Hepatocyte (in vitro differentiated cells): ENCODE measurements at regions not wholly inside any gene's neighbourhood (a gene's known extent, or its start where the extent isn't known, plus 50 kb on each side); places are given as distances from the start of the nearest gene placed in this dataset.

Source experiments
- DNase-seq: peaks from one replicate; pipeline ENCODE4 v3.0.0-alpha.2; 2016; ENCODE audit warnings: low spot score
- H2AFZ ChIP-seq: fragments of 200-600 bp; sonication (generic); 2 replicates; pipeline ENCODE4 v1.6.0; 2016; ENCODE audit warnings: antibody characterized with exemption, mild to moderate bottlenecking
- H3K27ac ChIP-seq: fragments of 200-600 bp; sonication (generic); 2 replicates; pipeline ENCODE4 v1.5.1; 2016; ENCODE audit warnings: mild to moderate bottlenecking
- H3K27me3 ChIP-seq: fragments of 200-600 bp; sonication (generic); 2 replicates; pipeline ENCODE4 v1.6.1; 2016
- H3K36me3 ChIP-seq: fragments of 200-600 bp; sonication (generic); replicated peaks from 2 replicates; pipeline ENCODE4 v1.5.1; 2016; ENCODE audit warnings: low read depth; ENCODE audit not compliant: insufficient read depth
- H3K4me1 ChIP-seq: fragments of 200-600 bp; sonication (generic); 2 replicates; pipeline ENCODE4 v1.5.1; 2016; ENCODE audit warnings: mild to moderate bottlenecking, moderate library complexity; ENCODE audit not compliant: insufficient read depth
- H3K4me2 ChIP-seq: fragments of 200-600 bp; sonication (generic); 2 replicates; pipeline ENCODE4 v1.6.0; 2016
- H3K4me3 ChIP-seq: fragments of 200-600 bp; sonication (generic); 2 replicates; pipeline ENCODE4 v1.5.1; 2016; ENCODE audit warnings: mild to moderate bottlenecking
- H3K79me2 ChIP-seq: fragments of 200-600 bp; sonication (generic); 2 replicates; pipeline ENCODE4 v1.6.0; 2017; ENCODE audit warnings: mild to moderate bottlenecking
- H3K9me2 ChIP-seq: fragments of 200-600 bp; sonication (generic); replicated peaks from 2 replicates; pipeline ENCODE4 v1.6.0; 2017; ENCODE audit warnings: mild to moderate bottlenecking; ENCODE audit not compliant: insufficient read depth
- H3K9me3 ChIP-seq: fragments of 200-600 bp; sonication (generic); 2 replicates; pipeline ENCODE4 v1.5.1; 2016; ENCODE audit warnings: low read depth, mild to moderate bottlenecking
- H4K20me1 ChIP-seq: fragments of 200-600 bp; sonication (generic); 2 replicates; pipeline ENCODE4 v1.6.0; 2016; ENCODE audit warnings: mild to moderate bottlenecking; ENCODE audit not compliant: insufficient read depth, poor library complexity, severe bottlenecking
- EZH2 ChIP-seq: fragments of 200-600 bp; sonication (generic); IDR thresholded peaks from 2 replicates; pipeline ENCODE4 v1.6.1; 2016; ENCODE audit warnings: antibody characterized with exemption, mild to moderate bottlenecking, borderline replicate concordance
- EZH2phosphoT487 ChIP-seq: fragments of 200-600 bp; sonication (generic); IDR thresholded peaks from one replicate; pipeline ENCODE4 v1.6.1; 2018; ENCODE audit warnings: antibody characterized with exemption, mild to moderate bottlenecking, low read depth, moderate library complexity; ENCODE audit not compliant: unreplicated experiment, severe bottlenecking
- WGBS: methylation state at CpG from one replicate; pipeline ENCODE4 v1.1.6; 2016; ENCODE audit warnings: low lambda C conversion rate; ENCODE audit errors: missing lambda C conversion rate; 5-methylcytosine and 5-hydroxymethylcytosine counted together
- TF ChIP-seq, protein P1 (sequence below): fragments of 200-600 bp; sonication (generic); IDR thresholded peaks from 2 replicates; pipeline ENCODE4 v1.5.1; 2016; ENCODE audit warnings: antibody characterized with exemption, mild to moderate bottlenecking; ENCODE audit not compliant: poor library complexity

DNA sequence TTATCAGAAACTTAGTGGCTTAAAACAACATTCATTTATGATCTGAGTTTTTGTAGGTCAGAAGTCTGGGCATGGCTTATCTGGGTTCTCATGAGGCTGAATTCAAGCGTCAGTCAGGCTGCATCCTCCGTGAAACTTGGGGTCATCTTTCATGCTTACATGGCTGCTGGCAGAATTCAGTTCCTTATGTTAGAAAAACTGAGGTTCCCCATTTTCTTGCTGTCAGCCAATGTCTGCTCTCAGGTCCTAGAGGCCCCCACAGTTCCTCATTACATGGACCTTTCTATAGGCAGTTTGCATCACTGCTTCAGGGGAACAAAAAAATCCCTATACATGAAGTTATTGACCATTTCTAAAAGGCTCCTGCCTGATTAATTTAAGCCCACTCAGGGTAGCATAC, 83.8 kb upstream of the NMUR2 start:
- no peaks in the 10 kb centered on the region for H3K79me2 ChIP-seq
- DNase-seq, result no peak
- no peak overlapping the region for H3K27ac ChIP-seq
- H3K4me2 ChIP-seq, result no peak overlapping the region
- TF ChIP-seq EZH2 (no peak), EZH2phosphoT487 (no peak)
- TF ChIP-seq, protein P1, sequence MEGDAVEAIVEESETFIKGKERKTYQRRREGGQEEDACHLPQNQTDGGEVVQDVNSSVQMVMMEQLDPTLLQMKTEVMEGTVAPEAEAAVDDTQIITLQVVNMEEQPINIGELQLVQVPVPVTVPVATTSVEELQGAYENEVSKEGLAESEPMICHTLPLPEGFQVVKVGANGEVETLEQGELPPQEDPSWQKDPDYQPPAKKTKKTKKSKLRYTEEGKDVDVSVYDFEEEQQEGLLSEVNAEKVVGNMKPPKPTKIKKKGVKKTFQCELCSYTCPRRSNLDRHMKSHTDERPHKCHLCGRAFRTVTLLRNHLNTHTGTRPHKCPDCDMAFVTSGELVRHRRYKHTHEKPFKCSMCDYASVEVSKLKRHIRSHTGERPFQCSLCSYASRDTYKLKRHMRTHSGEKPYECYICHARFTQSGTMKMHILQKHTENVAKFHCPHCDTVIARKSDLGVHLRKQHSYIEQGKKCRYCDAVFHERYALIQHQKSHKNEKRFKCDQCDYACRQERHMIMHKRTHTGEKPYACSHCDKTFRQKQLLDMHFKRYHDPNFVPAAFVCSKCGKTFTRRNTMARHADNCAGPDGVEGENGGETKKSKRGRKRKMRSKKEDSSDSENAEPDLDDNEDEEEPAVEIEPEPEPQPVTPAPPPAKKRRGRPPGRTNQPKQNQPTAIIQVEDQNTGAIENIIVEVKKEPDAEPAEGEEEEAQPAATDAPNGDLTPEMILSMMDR, result no peak
- 82% methylated on average over 2 of the region's 2 CpGs for WGBS
- H2AFZ ChIP-seq, result no peak overlapping the region
- H3K4me3 ChIP-seq, result no peak overlapping the region
- no peaks in the 10 kb centered on the region for H3K36me3 ChIP-seq
- H3K9me3 ChIP-seq, result no peaks in the 10 kb centered on the region
- no peaks in the 10 kb centered on the region for H3K9me2 ChIP-seq
- H3K4me1 ChIP-seq, result no peaks in the 10 kb centered on the region
- H3K27me3 ChIP-seq, result no peaks in the 10 kb centered on the region
- no peaks in the 10 kb centered on the region for H4K20me1 ChIP-seq

DNA sequence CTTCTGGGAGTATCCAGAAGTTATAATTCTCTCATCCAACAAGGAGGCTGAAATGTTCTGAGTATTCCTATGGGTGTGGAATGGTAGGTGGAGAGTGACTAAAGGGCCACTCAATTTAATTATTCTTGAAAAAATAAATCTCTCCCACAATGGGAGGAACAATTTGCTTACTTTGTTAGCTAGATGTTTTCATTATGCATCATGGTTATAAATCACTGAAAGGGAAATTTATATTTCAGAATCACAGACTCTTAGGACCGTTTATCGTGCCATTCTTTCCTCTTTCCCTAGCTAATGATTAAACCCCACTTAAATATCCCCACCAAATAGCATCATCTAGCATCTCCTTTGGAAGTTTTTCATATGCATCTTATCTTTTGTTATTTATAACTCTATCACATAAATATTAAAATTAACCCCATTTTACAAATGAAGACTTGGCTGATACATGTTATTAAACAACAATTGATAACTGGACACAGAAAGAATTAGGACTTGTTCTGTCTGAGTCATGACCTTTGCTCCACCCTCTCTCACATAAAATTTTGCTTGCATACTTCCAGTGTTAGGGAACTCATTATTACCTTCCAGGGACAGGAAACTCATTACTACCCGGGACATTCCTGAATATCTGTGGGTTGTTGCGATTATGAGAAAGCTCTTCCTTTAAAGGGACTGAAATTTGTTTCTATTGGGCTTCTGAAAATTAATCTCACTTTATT, 94.9 kb upstream of the NMUR2 start:
- no peaks in the 10 kb centered on the region for H3K9me2 ChIP-seq
- no peaks in the 10 kb centered on the region for H3K27me3 ChIP-seq
- H3K27ac ChIP-seq, result no peak overlapping the region
- no peaks in the 10 kb centered on the region for H3K79me2 ChIP-seq
- 60% methylated on average over 4 of the region's 4 CpGs for WGBS
- no peak overlapping the region for H2AFZ ChIP-seq
- TF ChIP-seq EZH2phosphoT487 (no peak), EZH2 (no peak)
- TF ChIP-seq, protein P1, result no peak
- H3K36me3 ChIP-seq, result no peaks in the 10 kb centered on the region
- H3K4me2 ChIP-seq, result no peak overlapping the region
- no peaks in the 10 kb centered on the region for H4K20me1 ChIP-seq
- no peaks in the 10 kb centered on the region for H3K4me1 ChIP-seq
- no peaks in the 10 kb centered on the region for H3K9me3 ChIP-seq
- no peak for DNase-seq
- H3K4me3 ChIP-seq, result no peak overlapping the region

DNA sequence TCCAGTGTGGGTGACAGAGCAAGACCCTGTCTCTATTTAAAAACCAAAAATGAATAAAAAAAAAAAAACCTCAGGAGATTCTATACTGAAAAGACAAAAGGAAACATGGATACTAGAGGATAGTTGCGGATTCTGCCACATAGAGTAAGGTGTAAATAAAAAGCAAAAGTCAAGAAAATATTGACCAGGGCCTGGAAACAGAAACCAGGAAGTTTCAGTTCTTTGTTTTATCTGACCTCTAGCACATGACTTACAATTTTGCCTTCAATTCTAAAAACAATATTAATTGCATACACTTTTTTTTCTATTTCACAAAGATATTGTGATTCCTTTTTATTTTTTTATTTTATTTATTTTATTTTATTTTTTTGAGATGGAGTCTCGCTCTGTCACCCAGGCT, 96.2 kb upstream of the NMUR2 start:
- Histone ChIP-seq H3K79me2 (no peaks in the 10 kb centered on the region), H3K9me3 (no peaks in the 10 kb centered on the region), H3K4me1 (no peaks in the 10 kb centered on the region), H3K27me3 (no peaks in the 10 kb centered on the region), H3K4me2 (no peak overlapping the region), H3K36me3 (no peaks in the 10 kb centered on the region), H3K9me2 (no peaks in the 10 kb centered on the region), H4K20me1 (no peaks in the 10 kb centered on the region), H3K4me3 (no peak overlapping the region), H2AFZ (no peak overlapping the region), H3K27ac (no peak overlapping the region)
- DNase-seq, result no peak
- TF ChIP-seq, protein P1, result no peak
- TF ChIP-seq EZH2phosphoT487 (no peak), EZH2 (no peak)
- WGBS, result 95% methylated on average over 2 of the region's 2 CpGs

DNA sequence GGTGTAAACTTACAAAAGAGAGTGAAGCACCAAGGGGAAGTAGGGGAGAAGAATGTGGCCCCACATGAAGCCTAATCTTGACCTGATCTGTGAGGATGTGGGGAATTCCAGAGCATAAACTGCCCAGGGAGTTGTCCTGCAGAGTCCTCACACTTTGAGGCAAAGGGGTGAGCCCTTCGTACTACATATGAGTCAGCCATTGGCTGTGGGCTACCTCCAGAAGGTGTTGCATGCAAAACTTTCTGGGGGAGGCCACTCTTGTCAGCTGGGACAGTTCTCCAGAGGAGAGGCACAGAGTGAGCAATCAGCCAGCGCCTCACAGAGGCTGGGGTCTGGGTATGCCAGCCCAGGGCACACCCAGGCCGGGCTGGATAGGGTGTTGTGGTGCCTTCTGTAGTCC, 98.1 kb upstream of the NMUR2 start:
- 98% methylated on average over 3 of the region's 3 CpGs for WGBS
- no peak overlapping the region for H3K27ac ChIP-seq
- no peaks in the 10 kb centered on the region for H4K20me1 ChIP-seq
- DNase-seq, result no peak
- no peak overlapping the region for H3K4me2 ChIP-seq
- no peaks in the 10 kb centered on the region for H3K27me3 ChIP-seq
- no peak overlapping the region for H2AFZ ChIP-seq
- H3K9me3 ChIP-seq, result no peaks in the 10 kb centered on the region
- H3K4me1 ChIP-seq, result no peaks in the 10 kb centered on the region
- H3K36me3 ChIP-seq, result no peaks in the 10 kb centered on the region
- no peak overlapping the region for H3K4me3 ChIP-seq
- H3K9me2 ChIP-seq, result no peaks in the 10 kb centered on the region
- no peak for TF ChIP-seq EZH2phosphoT487
- no peak for TF ChIP-seq EZH2
- TF ChIP-seq, protein P1, result no peak
- H3K79me2 ChIP-seq, result no peaks in the 10 kb centered on the region
